ENCODE measurements at regions not wholly inside any gene's neighbourhood (a gene's known extent, or its start where the extent isn't known, plus 50 kb on each side); places are given as distances from the start of the nearest gene placed in this dataset.
A peak's percentile ranks its signal among the peaks of the same experiment; 100 is the strongest.

- no peak for DNase-seq (ENCODE audit: low read depth, low spot score)
These were observed 313.2 kb upstream of the MME start for GRCh38 chr3:154766765-154767503.

- DNase-seq (ENCODE audit: low read depth, low spot score), result no peak
These were observed 315.1 kb upstream of the MME start for GRCh38 chr3:154764856-154765640.

GRCh38 chr3:154762486-154762885, 317.6 kb upstream of the MME start:
- DNase-seq (ENCODE audit: low read depth, low spot score), result no peak

DNA sequence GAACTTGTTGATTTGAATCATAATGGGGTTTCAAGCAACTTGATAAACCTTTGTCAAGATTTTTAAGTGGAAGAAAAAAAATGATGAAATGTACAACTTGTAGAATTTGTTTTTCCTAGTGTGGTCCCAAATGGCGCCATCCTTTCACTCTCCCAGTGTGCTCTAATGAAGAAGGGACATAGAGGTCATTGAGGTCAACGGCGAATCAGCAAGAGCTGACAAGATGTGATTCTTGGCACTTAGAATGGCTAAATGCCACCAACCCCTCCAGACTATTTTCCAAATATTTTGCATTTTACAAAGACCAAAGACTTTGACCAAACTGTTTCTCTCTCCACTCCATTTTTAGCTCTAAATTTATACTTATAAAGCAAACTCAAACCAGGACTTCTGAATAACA, 320.2 kb upstream of the MME start:
- no peak for DNase-seq (ENCODE audit: low read depth, low spot score)

- no peak for DNase-seq (ENCODE audit: low read depth, low spot score)
These were observed 321.8 kb upstream of the MME start for GRCh38 chr3:154758109-154758868.

DNA sequence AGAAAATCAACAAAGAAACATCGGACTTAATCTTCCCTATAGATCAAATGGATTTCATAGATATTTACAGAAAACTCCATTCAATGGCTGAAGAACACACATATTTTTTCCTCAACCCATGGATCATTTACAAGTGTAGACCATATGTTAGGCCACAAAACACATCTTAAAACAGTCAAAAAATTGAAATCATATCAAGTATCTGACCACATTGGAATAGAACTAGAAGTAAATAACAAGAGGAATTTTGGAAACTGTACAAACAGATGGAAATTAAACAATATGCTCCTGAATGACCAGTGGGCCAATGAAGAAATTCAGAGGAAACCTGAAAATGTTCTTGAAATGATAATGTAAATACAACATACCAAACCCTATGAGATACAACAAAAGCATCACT, 323.1 kb upstream of the GPR149 start:
- no peak for DNase-seq (ENCODE audit: low read depth, low spot score)

DNA sequence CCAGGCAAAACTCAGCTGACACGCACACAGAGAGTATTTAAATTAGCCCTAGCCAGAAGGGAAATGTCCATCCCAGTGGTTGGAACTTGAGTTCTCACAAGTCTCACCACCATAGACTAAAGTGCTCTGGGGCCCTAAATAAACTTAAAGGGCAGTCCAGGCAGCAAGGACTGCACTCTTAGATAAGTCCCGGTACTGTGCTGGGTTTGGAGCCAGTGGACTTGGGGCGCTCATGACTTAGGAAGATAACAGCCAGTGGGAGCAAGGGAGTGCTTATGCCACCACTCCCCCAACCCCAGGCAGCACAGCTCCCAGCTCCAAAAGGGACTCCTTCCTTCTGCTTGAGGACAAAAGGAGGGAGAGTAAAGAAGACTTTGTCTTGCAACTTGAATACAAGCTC, 319.5 kb upstream of the GPR149 start:
- no peak for DNase-seq (ENCODE audit: low read depth, low spot score)

DNA sequence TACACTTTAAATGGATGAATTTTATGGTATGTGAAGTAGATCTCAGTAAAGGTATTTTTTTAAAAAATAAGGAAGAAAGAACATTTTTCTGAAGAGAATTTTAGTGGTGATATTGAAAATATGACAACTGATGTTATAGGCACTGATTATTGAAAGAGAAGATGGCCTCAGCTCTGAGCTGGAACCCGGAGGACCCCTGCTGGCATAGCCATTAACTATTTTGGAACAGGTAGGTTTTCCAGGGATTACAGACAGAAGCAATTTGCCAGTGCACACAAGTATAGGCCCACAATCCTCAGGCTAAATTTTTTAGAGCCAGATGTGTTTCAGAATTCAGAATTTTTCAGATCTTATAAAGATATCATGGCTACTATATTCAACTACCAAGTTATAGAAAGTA, 315.9 kb upstream of the GPR149 start:
- no peak for DNase-seq (ENCODE audit: low read depth, low spot score)

DNA sequence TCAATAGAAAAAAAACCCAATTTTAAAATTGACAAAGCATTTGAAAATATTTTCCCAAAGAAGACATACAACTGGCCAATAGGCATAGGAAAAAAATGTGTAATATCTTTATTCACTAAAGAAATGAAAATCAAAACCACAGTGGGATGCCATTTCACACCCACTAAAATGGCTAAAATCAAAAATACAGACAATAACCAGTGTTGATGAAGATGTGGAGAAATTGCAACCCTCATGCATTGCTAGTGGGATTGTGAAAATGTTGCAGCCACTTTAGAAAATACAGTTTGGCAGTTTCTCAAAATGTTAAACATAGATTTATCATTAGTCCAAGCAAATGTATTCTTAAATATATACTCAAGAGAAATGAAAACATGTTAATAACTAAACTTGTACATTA, 315.1 kb upstream of the GPR149 start:
- DNase-seq (ENCODE audit: low read depth, low spot score), result no peak

DNA sequence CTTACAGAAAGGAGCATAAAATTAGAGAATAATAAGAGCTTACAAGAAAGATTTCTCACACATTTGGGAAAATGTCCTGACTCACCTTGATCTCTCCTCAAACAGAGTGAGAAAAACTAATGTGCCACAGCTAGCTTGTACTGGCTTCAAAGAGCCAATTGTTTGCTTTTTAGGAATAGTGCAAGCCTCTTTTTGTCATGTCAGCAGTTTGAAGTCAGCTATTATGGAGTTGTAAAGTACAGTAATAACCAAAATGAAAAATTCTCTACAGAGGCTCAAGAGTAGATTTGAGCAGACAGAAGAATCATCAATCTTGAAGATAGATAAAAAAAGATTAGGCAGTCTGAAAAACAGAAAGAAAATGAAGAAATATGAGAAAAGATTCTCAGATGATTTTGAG, 313.4 kb upstream of the GPR149 start:
- no peak for DNase-seq (ENCODE audit: low read depth, low spot score)

GRCh38 chr3:154734468-154734867, 304.5 kb upstream of the GPR149 start:
- no peak for DNase-seq (ENCODE audit: low read depth, low spot score)

- no peak for DNase-seq (ENCODE audit: low read depth, low spot score)
These were observed 300.2 kb upstream of the GPR149 start for GRCh38 chr3:154730186-154730585.

DNA sequence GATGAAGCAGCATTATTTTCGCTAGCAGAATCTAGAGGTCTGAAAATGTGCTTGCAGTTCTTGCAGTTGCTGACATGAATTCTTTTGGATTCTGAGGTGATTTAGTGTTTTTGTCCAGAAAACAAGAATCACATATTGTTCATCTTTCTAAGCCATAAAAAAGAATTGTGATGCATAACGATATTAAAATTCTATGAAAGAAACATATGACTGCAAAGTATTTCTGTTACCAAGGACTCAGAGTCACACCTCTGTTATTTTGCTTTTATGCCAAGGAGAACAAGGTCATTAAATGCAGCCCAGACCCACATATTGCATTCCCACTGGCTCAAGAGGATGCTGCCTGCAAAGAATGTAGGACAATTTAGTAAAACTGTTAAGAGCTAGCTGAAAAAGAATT, 299.8 kb upstream of the GPR149 start:
- DNase-seq (ENCODE audit: low read depth, low spot score), result no peak

DNA sequence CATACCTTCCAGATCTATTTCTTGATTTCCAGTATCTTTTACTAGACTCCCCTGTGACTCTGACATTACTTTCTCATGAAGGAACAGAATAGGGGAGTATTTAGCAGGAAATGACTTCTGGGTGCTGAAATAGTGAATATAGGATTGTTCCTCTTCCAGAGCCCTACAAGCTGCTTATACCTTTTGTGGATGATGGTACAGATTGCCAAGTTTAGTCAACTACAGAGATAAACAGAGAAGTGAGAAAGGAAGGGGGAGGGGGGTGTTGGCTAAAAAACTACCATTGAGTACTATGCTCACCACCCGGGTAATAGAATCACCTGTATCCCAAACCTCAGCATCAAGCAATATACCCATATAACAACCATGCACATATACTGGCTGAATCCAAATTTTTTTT, 298.3 kb upstream of the GPR149 start:
- DNase-seq (ENCODE audit: low read depth, low spot score), result no peak

DNA sequence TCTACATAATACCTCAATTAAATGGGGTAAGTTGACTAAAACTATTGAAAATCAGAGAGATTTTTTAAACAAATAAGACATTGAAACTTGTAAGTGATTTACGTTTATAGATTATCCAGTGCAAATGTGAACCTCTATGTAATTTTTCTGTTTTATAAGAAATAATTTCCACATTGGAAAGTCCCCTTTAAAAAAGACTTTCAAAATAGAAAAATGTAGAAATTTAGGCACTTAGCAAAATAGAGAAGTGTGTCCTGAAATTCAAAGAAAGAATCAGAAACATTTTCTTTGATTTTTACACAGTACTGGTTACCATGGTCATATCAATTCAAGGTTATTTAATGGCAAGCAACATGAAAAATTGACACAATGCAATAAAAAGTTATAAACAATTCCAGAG, 290.9 kb upstream of the GPR149 start:
- DNase-seq (ENCODE audit: low read depth, low spot score), result no peak

DNA sequence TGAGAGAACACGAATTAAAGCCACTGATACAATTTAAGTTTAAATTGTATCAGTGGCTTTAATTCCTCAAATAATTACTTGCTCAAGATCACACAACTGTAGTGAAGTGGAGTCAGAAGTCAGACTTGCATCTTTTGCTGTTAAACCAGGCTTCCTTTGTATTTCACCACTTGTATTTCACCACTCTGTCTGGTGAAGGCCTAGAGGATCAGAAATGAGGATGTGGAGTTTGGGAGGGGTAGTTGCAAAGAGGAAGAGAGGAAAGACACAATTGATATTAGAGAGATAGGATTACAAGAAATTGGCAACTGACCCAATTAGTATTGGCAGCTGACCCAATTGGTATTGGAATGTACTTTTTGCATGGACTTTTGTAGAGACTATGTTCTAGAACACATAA, 288.1 kb upstream of the GPR149 start:
- no peak for DNase-seq (ENCODE audit: low read depth, low spot score)

DNA sequence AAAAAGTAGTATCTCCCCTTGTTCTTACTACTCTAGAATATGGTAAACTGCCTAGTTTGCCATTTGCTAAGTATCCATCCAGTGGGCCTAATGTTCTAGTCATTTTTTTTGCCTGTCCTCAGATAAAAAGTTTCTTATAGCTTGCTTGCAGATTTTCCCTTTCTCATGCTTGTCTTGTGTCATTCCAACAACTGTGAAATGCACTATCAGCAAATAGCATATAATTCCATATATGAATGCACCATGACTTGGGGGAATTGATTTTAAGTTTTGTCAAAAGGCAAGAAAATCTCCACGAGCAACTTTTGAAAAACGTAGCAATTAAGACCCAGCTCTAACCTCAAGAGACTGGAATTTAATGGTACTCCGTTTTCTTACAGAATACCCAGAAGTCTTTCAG, 286.2 kb upstream of the GPR149 start:
- DNase-seq (ENCODE audit: low read depth, low spot score), result no peak

DNA sequence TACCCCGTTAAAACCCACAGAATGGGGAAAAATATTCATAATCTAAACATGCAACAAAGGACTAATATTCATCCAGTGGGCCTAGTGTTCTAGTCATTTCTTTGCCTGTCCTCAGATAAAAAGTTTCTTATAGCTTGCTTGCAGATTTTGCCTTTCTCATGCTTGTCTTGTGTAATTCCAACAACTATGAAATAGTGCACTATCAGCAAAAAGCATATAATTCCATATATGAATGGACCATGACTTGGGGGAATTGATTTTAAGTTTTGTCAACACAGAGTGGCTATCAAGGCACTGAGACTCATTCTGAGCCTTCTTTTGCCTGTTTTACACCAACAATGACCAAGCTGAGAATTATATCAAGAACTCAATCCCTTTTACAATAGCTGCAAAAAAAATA, 278.6 kb upstream of the GPR149 start:
- DNase-seq (ENCODE audit: low read depth, low spot score), result no peak

GRCh38 chr3:154701055-154701454, 271.1 kb upstream of the GPR149 start:
- no peak for DNase-seq (ENCODE audit: low read depth, low spot score)

DNA sequence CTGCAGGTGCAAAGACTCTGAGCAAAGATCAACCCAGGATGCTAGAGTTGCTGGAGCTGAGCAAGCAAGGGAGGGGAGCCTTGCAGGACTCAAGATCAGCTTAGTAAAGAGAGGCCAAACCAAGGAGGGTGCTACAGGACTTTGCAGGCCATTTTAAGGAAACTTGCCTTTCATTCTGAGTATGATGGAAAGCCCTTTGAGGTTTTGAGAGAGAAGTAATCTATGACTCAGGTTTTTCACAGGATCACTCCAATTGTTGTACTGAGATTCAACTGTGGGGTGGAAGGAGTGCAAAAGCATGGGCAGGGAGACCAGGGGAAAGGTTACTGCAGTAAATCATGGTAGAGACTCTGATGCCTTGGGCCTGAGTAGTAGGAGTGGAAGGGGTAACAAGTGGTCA, 260.4 kb upstream of the GPR149 start:
- DNase-seq (ENCODE audit: low read depth, low spot score), result no peak

DNA sequence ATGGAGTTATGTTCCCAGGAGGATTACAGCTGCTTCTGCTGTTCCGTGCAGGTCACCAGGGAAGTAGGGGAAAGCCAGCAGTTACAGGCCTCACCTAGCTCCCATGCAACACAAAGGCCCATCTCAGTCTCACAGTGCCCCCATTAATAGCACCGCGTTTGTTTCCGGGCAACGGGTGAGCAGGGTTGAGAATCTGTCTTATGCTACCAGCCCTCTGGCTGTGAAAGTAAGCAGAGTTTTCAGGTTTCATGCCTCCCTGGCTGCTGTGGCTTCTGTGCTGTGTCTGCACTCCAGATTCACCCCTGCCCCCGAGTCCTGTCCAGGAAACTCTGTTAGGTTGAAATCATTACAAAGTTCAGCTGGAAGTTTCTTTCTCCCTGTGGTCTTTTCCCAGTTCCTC, 254.4 kb upstream of the GPR149 start:
- DNase-seq (ENCODE audit: low read depth, low spot score), result no peak

DNA sequence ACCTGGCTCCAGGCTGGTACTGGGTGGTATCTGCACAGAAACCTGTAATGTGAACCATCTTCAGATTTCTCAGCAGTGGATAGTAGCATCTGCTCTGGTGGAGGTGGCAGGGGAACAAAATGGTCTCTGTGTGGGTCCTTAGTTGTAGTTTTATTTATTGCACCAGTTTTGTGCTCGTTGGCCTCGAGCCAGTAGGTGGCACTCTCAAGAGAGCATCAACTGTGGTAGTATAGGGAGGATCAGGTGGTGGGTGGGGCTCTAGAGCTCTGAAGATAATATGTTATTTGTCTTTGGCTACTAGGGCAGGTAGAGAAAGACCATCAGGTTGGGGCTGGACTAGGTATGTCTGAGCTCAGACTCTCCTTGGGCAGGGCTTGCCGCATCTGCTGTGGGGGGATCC, 254.0 kb upstream of the GPR149 start:
- DNase-seq (ENCODE audit: low read depth, low spot score), result peak; percentile 42

Measured in iPS DF 19.7 (cell line).